Activated effector memory CD4-positive, alpha-beta T cell treated with anti-CD3 and anti-CD28 coated beads, Interleukin-2, amount 50 U/mL, for 16 hours (primary cell): ENCODE measurements at regions not wholly inside any gene's neighbourhood (a gene's known extent, or its start where the extent isn't known, plus 50 kb on each side); places are given as distances from the start of the nearest gene placed in this dataset.

Source experiments
- DNase-seq: peaks from one replicate; pipeline ENCODE4 v3.0.0-alpha.2; 2020

DNA sequence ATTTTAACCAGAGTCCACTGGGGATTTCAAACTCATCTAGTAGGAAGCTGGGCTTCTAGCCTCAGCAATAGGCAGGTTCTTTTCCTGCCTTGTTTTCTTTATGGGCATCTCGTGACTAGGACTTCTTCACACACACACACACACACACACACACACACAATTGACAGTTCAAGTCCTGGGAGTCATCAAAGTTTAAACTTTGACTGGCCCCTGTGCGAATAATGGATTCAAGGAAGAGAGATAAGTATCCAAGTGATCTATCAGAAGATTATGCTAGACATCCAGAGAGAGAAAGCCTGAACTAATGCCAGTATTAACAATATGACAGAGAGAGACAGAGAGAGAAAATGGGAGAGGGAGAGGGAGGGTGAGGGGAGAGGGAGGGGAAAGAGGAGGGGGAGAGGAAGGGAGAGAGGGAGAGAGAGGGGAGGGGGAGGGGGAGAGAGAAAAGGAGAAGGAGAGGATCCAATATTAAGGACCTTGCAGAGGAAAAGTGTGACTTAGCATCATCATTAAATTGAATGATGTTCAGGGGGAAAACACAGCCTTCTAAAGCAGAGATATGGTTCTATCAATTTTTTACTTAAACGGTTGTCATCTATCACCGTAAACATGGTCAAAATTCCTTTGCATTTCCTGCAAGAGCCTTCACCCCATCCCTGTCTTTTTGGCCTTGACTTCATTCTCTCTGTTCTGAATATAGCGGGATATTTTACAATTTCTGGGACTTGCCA, 327.6 kb upstream of the ZEB2 start:
- no peak for DNase-seq

DNA sequence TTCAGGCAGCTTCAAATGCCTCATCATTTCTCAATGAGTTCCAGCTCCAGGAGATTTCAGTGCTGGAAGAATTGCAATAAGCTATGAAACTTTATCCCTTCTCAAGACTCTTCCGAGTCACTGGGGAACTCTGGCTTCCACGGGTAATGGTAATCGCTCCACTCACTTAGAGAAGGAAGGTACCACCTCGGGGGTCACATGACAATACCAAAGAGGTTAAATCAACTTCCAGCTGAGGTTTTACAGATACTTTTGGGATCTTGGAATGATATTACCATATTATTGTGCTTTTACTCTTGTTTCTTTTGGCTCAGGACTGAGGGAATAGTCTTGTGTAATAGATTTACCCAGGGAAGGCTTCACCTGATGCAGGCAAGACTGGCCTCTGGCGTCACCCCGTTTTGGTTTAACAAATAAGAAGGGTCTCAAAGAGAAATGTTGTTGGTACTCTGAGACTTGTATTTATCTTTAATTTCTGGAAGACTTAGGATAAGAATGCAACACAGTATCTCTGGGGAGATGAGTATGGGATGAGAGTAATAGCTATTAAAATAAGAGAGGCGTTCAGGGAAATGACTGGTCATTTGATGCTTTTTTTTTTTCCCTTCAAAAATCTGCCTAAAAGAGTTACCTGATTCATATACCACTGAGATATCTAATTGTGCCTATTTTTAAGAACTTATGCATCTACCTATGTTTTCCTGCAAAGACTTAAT, 316.9 kb upstream of the ZEB2 start:
- DNase-seq, result no peak

DNA sequence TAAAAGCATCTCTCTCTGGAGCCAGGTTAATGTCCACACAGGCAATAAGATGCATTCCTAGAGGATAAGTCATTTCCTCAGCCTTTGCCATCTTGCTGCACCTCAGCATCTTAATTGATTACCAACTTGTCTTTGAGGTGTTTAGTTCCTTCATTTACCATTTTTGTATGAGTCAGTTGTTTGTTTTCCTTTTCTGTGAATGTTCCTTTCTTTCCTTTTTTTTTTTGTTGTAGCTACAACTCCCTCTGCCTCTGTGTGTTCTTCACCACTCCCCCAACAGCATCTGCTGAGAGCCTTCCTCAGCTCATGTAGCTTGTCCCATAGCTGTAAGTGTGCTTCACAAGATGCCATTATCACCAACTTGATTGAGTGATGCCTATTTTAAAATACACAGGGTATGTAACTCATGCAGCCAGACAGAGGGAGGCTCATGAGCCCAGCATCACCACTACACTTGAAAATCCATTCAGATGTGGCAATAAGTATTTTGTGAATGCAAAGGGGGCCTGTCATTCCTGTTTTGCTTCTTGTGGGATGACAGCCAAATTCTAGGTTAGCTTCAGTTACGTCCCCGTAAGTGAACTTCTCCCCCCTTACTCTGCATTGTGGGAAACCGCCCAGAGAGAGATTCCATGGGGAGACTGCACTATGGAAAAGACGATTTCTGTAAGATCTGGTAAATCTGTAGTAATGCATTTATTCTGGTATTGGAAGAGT, 315.9 kb upstream of the ZEB2 start:
- DNase-seq, result no peak

DNA sequence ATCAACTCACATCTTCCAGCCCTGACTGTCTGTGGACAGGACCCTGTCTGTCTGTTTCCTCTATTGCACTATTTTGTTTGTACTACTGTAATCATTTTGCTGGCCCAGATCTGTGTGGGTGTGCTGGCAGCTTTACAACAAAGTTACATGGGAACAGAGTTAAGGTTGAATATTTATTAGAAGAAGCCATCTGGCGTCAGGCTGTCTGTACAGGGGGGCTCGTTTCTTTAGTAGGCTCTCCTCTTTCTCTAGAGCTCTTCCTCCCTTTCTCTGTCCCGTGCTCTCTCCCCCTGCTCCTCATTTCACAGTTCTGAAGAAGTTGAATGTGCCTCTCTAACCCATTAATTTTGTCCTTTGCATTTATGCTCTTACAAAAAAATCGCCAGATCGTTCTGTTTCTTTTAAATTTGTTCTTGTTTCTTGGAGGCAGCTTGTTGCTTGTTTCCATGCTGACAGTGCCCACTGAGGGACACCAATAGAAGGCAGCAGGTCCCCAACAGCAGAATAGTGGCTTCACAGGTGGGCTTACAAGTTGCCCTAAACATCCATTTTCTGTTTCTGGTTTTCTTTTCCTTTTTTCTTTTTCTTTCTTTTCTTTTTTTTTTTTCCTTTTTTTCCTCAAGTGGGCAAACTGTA, 315.2 kb upstream of the ZEB2 start:
- no peak for DNase-seq

DNA sequence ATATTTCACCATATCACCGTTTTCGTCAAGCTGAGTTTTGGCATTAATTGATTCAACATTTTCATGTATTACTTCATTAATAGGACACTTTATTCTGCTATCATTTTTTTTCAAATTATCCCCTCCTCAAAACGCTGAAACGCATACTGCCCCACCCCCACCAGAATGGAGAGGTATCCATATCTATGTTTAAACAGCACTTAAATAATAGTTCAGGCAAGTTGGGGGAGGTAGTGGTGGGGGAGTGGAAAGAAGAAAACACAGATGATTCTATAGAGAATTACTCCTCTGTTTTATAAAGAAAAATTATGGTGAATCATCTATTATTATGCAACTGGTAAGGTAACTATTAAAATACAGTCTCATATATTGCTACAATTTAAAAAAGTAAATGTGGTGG, 314.4 kb upstream of the ZEB2 start:
- DNase-seq, result no peak

DNA sequence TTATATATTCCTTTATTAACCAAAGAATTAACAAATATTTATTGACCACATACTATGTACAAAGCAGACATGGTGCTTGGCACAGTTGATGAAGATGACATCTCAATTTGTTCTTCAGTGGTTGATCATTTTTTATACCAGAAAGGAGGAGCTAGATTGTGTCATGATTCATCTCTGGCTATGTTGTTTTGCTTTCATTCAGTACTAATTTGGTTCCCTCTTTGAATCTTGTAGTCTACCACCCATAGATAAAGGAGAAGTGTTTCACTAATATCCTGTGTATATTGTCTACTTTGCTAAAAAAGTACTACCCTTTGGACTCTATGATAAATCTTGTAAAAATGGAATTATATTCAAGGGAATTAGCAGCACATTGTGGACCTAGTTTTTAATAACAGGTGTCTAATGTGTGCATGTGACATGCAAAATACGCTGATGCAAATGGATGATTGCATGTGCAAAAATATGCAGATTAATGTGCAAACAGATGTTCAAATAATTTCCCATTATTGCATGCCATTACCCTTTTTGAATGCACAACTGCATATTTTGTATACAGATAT, 313.2 kb upstream of the ZEB2 start:
- DNase-seq, result no peak

DNA sequence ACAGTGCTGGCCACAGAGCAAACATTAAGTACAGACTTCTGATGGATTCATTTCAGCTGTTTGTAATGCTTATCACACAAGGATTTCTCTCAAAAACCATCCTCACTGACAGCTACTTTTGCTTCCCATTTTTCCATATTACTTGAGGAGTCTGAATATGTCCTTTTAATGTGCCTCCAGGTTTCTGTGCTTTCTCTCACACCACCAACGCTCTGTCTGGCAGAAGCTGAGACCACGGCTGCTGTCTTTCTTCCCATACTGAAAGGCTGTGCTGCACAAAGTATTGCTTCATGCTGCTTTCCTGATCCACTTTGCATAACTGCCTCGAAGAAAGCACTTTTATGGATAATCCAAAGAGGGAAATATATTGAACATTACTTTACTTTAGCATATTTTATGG, 312.1 kb upstream of the ZEB2 start:
- no peak for DNase-seq

DNA sequence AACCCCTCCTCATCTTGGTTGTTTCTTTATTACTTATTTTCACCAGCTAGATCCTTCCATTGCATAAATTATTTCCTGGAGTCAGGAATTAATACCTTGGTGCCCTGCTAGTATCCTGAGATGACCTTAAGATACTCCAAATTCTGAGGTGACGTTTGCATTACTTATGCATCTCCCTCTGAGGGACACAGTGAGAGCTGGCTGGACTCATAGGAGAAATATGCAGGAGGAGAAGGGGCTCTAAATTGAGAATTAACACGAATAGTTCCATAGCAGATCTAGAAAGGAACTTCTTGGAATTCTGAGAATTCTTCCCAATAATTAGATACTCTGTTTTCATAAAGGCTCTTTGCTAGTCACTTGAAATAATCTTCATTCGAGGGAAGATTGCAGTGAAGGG, 310.6 kb upstream of the ZEB2 start:
- DNase-seq, result no peak

DNA sequence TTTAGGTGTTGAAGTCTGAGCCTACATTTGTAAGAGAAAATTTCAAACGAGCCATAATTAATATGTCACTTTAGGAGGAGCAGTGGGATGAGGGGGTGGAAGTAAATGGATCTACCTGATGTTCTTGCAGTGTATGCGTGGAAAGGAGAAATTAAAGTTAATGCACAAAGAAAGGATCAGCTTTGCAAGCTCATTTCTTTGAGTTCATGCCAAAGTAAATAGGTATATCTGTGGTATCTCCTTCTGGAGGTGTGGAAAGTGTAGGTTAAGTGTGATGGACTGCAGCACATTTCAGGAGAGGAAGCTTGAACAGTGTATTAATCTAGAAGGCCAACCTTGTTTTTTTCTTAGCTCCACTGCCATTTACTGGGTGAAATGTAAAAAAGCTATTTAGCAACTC, 307.5 kb upstream of the ZEB2 start:
- DNase-seq, result no peak

DNA sequence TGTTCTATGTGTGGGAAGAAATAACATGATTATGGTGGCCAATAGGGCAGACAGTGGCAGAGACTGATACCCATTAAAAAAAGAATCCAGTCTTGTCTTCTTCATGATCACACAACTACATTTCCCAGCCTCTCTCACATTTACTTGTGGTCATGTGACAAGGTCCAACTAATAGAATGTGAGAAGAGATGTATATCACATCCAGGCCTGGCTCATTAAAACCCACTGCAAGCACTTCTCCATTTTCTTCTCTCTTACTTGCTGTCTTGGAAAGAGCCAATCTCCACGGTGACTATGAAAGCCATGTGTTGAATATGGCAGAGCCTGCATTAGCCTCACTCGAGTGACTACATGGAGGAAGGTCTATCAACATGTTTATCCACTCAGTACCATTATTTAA, 306.2 kb upstream of the ZEB2 start:
- no peak for DNase-seq

DNA sequence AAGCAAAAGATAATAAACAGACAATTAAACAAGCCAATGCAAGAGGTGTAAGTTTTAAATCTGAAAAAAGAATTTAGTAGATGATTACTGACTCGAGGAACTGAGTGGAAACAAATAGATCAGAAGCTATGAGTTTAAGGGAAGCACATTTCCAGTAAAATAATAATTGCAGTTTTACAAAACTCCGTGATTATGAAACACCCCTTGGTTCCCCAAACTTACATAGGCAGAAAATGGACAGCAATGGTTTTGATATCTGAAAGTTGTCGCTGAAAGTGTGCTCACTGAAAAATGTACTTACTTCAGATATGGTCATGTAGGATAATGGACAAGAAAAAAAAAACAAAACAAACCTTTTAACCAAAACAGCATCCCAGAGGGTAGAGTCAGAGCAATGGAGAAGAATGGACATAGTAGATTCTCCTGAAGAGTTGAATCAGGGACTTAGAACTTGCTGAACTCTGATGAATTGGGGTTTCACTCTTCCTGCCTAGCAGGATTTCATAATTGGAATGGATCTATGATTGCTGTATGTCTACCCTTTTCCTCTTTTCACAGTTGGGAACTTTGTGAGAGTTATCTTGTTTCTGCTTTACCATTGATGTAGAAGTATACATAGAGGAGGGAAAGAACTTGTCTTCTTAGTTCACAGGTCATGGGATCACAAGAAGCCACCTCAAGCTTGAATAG, 305.6 kb upstream of the ZEB2 start:
- DNase-seq, result no peak

DNA sequence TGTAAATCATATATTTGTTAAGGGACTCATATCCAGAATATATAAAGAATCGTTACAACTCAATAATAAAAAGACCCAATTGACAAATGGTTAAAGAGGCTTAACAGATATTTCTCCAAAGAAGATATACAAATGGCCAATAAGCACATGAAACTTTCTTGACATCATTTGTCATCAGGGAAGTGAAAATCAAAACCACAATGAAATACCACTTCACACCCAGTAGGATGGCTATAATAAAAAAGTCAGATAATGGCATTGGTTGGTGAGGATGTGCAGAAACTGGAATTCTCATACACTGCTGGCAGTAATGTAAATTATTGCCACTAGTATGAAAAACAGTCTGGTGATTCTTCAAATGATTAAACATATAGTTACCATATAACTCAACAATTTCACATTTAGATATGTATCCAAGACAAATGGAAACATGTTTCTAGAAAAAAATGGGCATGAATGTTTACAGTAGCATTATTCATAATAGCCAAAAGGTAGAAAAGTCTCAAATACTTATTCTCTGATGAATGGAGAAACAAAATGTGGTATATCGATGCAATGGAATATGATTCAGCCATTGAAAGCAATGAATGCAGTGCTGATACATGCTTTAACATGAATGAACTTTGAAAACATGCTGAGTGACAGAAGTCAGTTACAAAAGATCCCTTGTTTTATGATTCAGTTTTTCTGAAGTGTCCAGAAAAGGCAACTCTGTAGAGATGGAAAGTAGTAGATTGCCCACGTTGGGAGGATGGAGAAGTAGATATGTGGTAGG, 304.6 kb upstream of the ZEB2 start:
- DNase-seq, result no peak

DNA sequence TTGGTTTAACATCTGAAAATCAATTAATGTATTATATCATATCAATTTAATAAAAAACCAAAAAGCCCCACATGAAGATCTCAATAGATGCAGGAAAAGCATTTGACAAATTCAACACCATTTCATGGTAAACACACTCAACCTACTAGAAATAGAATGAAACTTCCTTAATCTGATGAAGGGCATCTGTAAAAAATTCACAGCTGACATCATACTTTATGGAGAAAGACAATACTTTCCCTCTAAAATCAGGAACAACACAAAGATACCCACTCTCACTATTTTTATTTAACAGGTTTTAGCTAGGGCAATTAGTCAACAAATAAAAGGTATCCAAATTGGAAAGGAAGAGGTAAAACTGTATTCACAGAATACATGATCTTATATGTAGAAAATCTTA, 303.0 kb upstream of the ZEB2 start:
- DNase-seq, result no peak

DNA sequence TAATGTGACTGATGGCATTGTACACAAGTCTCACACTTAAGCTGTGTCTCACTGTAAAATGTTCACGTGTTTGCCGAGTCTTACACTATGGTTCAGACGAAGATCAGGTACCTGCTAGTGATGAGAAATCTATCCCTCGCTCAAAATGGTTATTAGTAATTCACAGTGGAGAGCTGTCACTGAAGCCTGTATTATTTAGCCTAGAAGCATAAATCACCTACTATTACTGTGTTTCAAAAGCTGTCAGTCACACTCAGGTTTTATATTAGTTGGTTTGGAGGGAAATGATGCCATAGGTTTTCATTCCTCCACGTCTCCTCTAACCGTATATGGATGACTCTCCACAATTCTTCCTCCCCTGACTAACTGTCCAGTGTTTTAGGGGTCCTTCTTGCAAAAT, 292.4 kb upstream of the ZEB2 start:
- DNase-seq, result no peak

DNA sequence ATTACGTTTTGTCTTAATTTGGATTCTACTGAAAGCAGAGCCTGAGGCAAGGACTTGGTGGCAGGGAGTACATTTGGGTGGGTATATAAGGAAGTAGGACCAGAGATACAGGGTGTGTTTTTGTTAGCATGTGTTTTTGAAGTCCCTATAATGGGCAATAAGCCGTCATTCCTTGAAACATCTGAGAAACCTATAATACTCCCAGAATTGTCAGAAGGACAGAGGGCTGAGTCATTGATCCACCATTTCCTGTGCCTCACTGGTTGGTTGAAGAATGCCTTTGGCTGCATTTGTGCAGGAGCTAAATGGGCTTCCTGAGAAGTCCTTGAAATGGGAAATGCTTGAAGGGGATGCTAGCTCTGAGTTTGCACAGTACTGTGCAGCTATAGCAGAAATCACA, 281.8 kb upstream of the ZEB2 start:
- no peak for DNase-seq

DNA sequence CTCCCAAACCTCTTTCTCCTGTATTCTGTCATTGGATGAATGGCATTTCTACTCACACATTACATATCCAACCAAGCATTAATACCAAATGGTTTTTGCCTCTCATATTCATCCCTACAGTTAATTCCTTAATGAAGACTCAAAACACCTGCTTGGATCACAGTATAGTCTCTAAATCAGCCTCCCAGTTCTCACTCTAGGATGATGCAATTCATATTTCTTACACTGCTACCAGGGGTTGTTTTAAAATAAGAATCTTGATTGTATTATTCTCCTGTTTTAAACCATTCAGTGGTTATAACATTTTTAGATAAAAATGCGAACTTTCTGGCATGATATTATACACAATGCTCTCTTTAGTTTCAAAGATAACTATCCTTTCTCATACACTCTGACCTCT, 281.4 kb upstream of the ZEB2 start:
- no peak for DNase-seq

DNA sequence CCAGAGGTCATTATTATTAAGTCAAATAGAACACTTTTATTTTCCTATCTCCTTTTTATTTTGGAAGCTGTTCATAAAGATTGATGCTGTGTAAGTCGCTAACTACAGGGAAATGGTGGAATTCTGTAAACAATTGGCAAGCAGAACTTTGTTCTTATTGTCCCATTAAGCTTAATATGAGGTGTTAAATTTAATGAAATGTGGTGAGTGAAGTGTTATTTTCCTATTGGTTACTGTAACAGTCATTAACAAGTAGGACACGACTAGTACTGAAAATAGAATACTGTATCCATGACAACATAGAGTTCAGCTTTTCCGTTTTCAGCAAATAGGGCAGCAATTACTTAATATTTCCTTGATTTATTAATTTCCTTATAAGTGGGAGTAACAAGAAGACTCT, 279.1 kb upstream of the ZEB2 start:
- no peak for DNase-seq

DNA sequence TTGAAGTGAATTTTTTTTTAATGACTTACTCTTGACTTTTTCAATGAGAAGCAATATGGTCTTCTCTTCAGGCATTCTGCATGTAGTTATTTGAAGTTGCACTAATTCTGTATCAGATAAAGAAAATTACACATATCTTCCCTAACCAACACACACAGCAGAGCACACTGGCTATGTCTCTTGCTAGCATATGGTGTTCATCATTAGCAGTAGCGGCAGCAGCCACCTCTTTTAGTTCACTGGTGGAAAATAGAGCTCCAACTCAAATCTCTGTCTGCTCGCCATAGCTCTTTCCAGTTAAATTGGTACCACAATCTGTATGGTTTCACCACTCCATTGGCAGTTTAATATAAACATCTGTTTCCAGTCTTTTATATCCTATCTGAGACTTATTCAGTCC, 278.1 kb upstream of the ZEB2 start:
- DNase-seq, result no peak

DNA sequence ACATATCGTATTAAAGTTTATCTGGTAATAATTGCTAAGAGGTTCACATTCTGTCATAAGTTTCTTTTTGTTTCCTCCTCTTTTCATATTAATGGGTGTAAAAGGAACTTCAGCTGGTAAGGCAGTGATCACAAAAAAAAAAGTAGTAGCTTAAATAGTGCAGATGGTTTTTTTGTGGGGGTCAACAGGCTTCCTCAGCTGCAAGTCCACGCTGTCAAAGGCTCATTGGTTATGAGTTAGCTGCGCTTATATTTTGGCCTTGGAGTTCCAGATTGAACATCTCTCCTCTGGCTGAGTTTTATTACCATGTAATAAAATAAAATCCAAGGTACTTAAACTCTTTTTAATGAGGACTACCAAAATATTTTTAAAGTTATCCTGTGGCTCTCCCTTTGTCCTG, 277.0 kb upstream of the ZEB2 start:
- no peak for DNase-seq

DNA sequence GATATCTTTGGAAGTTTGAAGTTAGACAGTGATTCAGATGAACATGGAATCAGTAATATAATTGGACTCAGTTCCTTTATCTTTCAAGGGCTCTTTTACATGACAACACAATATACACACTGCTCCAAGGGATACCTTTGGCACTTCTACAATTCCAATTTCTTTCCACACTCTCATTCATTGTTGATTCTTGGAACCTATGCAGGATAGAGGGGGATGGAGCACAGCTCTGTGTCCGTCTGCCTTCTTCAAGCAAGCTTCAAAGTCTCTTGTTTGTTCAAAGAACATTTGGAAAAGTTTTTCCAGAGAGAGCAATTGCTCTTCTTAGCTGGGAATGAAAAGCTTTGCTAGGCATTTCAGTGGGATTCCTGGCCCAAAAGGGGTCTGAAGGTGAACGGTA, 276.2 kb upstream of the ZEB2 start:
- no peak for DNase-seq

DNA sequence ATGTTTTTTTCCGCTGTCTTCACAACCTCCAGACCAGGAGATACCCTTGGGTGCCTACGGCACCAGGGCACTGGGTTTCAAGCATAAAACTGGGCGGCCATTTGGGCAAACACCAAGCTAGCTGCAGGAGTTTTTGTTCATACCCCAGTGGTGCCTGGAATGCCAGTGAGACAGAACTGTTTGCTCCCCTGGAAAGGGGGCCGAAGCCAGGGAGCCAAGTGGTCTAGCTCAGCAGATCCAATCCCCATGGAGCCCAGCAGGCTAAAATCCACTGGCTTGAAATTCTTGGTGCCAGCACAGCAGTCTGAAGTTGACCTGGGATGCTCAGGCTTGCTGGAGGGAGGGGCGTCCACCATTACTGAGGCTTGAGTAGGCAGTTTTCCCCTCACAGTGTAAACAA, 265.3 kb upstream of the ZEB2 start:
- no peak for DNase-seq

DNA sequence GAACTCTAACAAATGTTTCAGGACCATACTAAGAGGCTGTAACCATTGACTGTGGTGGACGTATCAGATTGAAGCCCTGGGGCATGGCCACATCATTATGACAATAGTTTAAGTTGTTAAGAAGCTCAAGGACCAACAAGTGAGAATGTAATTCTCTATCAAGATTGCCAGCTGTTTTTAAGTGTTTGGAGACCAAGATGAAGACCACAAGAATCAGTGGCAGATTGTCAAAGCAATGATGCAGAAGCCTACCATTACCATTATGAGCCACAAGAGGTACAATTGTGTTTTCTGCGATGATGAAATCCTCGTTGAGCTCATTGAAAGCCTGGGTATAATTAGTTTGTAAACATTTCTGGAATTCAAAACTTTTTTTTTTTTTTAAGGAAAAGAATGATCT, 261.1 kb upstream of the ZEB2 start:
- no peak for DNase-seq
